Heart left ventricle (tissue), 13 donors: ENCODE measurements at regions not wholly inside any gene's neighbourhood (a gene's known extent, or its start where the extent isn't known, plus 50 kb on each side); places are given as distances from the start of the nearest gene placed in this dataset.

Experiments
- CTCF ChIP-seq, 12 donors: fragments of 200-600 bp; sonication (generic) in 4 of 12; IDR thresholded peaks; one replicate each; pipeline versions ENCODE4 v1.5.0 to v1.8.0; 2018 to 2022; ENCODE audit warnings: antibody characterized with exemption in 12 of 12, mild to moderate bottlenecking in 5 of 12
- POLR2A ChIP-seq, 2 donors: fragments of 450-650 bp; IDR thresholded peaks; one replicate each; pipeline ENCODE4 v1.6.1; 2017; ENCODE audit warnings: antibody characterized with exemption in 2 of 2, mild to moderate bottlenecking in 2 of 2, moderate library complexity in 2 of 2
- donor health status: ischemic (EF 13 %, LVEDD 7.1; RV severe dilation, severe dysfunction).
- donor health status: DM: no; HTN: yes; CAD: no.
- donor health status: DM: no; HTN: no; CAD: no.
- donor health status: ischemic (EF 25% LVEDD 6.9; RV normal size, moderate dysfunction).
- donor health status: ischemic (EF 25% LVEDD 5.7; RV mildly dilated, moderate dysfunction).
- donor health status: ischemic (EF 35%, LVEDD 5.7; RV mildly dilated, moderate dysfunction).
- donor health status: nonischemic (EF 11% LVEDD 7.7; RV severe dilation, severe dysfunction).
- donor health status: DM: yes; HTN: yes; CAD: no.
- donor health status: PGD.
- donor health status: ischemic (EF 29% LVEDD 5.4; RV normal size, mild dysfunction).
- donor health status: nonischemic (EF 23%, LVEDD 6.1; RV moderate dilation, normal function).

- TF ChIP-seq CTCF (IDR thresholded peaks at IDR 0.05) (no peak), POLR2A (IDR thresholded peaks at IDR 0.05) (no peak)
Observed at GRCh38 chr2:120828066-120828465, 92.4 kb downstream of the GLI2 start.
